ENCODE measurements at regions not wholly inside any gene's neighbourhood (a gene's known extent, or its start where the extent isn't known, plus 50 kb on each side); places are given as distances from the start of the nearest gene placed in this dataset.

- H3K36me3 ChIP-seq: no peaks in the 10 kb centered on the region
- DNase-seq: no peak
- H3K4me3 ChIP-seq (ENCODE audit: low read depth, low read length): no peak overlapping the region
- H3K9me3 ChIP-seq (ENCODE audit: severe bottlenecking): peaks cover 3% of the 10 kb centered on the region
- TF ChIP-seq CTCF (IDR thresholded peaks at IDR 0.05; ENCODE audit: low read depth, low read length): no peak
- H3K27ac ChIP-seq: no peak overlapping the region
- H3K27me3 ChIP-seq (ENCODE audit: insufficient read depth, low read depth, severe bottlenecking): no peaks in the 10 kb centered on the region
These were observed 428.2 kb upstream of the CTNND2 start for GRCh38 chr5:12332480-12332879.

- DNase-seq: no peak
- Histone ChIP-seq H3K4me3 (ENCODE audit: low read depth, low read length) (no peak overlapping the region), H3K36me3 (no peaks in the 10 kb centered on the region), H3K27me3 (ENCODE audit: insufficient read depth, low read depth, severe bottlenecking) (no peaks in the 10 kb centered on the region), H3K9me3 (ENCODE audit: severe bottlenecking) (peaks cover 3% of the 10 kb centered on the region), H3K27ac (no peak overlapping the region)
- TF ChIP-seq CTCF (IDR thresholded peaks at IDR 0.05; ENCODE audit: low read depth, low read length): no peak
These were observed 426.8 kb upstream of the CTNND2 start for GRCh38 chr5:12330993-12331588.

- Histone ChIP-seq H3K27me3 (ENCODE audit: insufficient read depth, low read depth, severe bottlenecking) (no peaks in the 10 kb centered on the region), H3K4me3 (ENCODE audit: low read depth, low read length) (no peak overlapping the region), H3K27ac (no peak overlapping the region), H3K9me3 (ENCODE audit: severe bottlenecking) (peaks cover 3% of the 10 kb centered on the region), H3K36me3 (no peaks in the 10 kb centered on the region)
- no peak for DNase-seq
- TF ChIP-seq CTCF (IDR thresholded peaks at IDR 0.05; ENCODE audit: low read depth, low read length): no peak
These were observed 426.1 kb upstream of the CTNND2 start for GRCh38 chr5:12330381-12330780.

- Histone ChIP-seq H3K36me3 (no peaks in the 10 kb centered on the region), H3K4me3 (ENCODE audit: low read depth, low read length) (no peak overlapping the region), H3K27me3 (ENCODE audit: insufficient read depth, low read depth, severe bottlenecking) (no peaks in the 10 kb centered on the region), H3K27ac (no peak overlapping the region), H3K9me3 (ENCODE audit: severe bottlenecking) (peaks cover 3% of the 10 kb centered on the region)
- TF ChIP-seq CTCF (IDR thresholded peaks at IDR 0.05; ENCODE audit: low read depth, low read length): no peak
- no peak for DNase-seq
These were observed 419.5 kb upstream of the CTNND2 start for GRCh38 chr5:12323637-12324229.

- TF ChIP-seq CTCF (IDR thresholded peaks at IDR 0.05; ENCODE audit: low read depth, low read length): no peak
- no peak overlapping the region for H3K27ac ChIP-seq
- H3K9me3 ChIP-seq (ENCODE audit: severe bottlenecking): no peaks in the 10 kb centered on the region
These were observed 417.8 kb upstream of the CTNND2 start for GRCh38 chr5:12322042-12322441.

GRCh38 chr5:12320331-12320730 lies 416.1 kb upstream of the CTNND2 start:
- H3K9me3 ChIP-seq (ENCODE audit: severe bottlenecking): no peaks in the 10 kb centered on the region
- no peak overlapping the region for H3K27ac ChIP-seq
- no peak for TF ChIP-seq CTCF (IDR thresholded peaks at IDR 0.05; ENCODE audit: low read depth, low read length)
- DNase-seq: no peak
- no peak overlapping the region for H3K4me3 ChIP-seq (ENCODE audit: low read depth, low read length)
- no peaks in the 10 kb centered on the region for H3K36me3 ChIP-seq
- no peaks in the 10 kb centered on the region for H3K27me3 ChIP-seq (ENCODE audit: insufficient read depth, low read depth, severe bottlenecking)

More at GRCh38 chr5:12322042-12322441, 417.8 kb upstream of the CTNND2 start:
- Histone ChIP-seq H3K4me3 (ENCODE audit: low read depth, low read length) (no peak overlapping the region), H3K27me3 (ENCODE audit: insufficient read depth, low read depth, severe bottlenecking) (no peaks in the 10 kb centered on the region), H3K36me3 (no peaks in the 10 kb centered on the region)
- no peak for DNase-seq

Data from WERI-Rb-1 (cell line).